ENCODE measurements at regions not wholly inside any gene's neighbourhood (a gene's known extent, or its start where the extent isn't known, plus 50 kb on each side); places are given as distances from the start of the nearest gene placed in this dataset.
"Not testable (repeated sequence)": the region's sequence is repeated elsewhere in the genome, so short reads cannot be mapped to it uniquely, and the experiment has no call there.

DNA sequence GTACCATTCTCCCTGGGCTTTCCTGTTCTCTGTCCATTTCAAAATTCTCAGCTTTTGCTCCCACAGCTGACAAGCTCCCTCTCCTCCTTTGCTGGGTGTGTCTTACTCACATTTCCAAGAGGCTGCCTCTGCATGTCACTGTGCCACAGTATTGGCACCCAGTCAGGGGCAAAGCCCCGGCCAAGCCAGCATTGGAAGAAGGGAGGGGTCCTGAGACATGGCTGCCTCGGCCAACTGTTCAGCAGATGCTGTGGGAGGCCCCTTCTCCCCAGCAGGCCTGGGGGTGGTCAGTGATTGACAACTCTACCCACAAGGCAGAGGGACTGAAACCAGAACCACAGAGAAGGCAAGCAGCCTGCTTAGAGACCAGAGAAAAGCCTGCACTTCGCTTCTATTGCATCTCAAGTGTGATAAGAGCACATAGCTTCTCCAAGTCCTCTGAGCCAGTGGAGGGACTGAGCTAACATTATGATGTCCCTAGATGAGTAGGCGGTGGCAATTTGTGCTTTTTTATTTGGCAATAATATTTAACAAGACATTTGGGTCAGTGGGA is 294.1 kb downstream of the SIPA1L2 start:
- DNase-seq, result no peak

DNA sequence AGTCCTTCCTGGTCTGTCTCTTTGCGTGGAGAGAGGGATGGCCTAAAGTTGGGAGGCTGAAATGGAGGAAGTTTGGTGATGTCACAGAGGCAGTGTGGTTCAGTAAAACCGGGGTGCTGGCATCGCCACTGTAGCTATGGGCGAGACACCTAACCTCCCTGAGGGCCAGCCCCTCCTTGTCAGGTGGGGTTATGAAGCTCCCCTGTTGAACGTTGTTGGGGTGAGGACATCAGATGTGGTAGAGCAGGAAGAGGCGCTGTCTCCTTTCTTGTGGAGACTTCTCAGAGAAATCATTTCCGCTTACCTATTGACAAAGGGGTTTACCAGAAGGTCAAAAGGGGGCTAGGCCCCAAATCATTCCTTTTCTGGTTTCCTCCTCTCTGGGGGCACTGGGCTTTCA is 294.7 kb downstream of the SIPA1L2 start:
- DNase-seq, result no peak

DNA sequence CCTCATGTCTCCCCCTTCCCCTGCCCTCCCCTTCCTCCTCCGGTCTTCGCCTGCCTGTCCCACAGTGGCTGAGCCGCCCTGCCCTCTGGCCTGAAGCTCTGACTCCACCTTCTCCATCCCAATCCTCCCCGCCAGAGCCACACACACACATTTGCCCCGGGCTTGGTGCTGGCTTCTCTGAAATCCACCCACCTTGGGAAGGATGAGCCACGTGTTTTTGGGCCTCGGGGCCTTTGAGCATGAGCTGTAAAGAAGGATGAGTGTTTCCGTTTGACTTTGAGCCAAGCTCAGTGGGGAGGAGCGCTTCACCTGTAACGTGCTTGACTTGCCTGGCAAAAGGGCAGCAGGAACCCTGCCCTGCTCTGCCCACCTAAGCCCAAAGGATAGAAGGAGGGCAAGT is 295.1 kb downstream of the SIPA1L2 start:
- DNase-seq, result no peak

DNA sequence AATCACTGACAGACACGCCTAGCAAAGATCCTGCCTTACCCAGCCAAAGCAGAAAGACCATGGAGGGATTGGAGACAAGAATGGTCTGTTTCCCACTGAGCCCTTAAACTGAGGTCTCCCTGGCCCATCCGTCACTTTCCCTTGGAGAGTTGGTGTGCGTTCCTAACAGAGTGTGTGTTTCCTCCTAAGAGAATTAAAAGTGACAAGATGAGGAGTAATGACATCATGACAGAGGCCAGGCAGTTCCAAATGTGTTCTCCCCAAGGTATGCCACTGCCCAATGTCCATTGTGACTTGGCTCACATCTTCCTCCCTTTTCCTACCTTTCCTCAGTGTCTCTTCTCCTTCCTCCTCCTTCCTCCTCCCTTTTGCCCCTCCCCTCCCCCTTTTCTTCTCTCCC is 295.7 kb downstream of the SIPA1L2 start:
- DNase-seq, result no peak

DNA sequence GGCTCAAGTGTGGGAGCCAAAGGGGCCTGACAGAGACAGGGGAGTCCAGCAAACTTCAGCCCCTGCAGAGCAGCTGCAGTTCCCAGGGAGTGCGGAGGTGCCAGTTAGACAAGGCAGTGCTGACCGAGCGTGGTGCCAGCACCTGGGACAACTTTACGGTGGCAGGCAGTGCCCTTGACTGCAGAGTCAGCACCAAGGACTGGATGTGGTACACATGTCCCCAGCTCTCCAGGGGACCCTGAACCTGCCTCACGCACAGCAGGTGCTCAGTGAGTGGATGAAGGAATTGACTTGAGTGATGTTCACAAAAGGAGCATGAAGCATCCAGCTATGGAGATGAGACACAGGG is 296.5 kb downstream of the SIPA1L2 start:
- DNase-seq, result no peak

DNA sequence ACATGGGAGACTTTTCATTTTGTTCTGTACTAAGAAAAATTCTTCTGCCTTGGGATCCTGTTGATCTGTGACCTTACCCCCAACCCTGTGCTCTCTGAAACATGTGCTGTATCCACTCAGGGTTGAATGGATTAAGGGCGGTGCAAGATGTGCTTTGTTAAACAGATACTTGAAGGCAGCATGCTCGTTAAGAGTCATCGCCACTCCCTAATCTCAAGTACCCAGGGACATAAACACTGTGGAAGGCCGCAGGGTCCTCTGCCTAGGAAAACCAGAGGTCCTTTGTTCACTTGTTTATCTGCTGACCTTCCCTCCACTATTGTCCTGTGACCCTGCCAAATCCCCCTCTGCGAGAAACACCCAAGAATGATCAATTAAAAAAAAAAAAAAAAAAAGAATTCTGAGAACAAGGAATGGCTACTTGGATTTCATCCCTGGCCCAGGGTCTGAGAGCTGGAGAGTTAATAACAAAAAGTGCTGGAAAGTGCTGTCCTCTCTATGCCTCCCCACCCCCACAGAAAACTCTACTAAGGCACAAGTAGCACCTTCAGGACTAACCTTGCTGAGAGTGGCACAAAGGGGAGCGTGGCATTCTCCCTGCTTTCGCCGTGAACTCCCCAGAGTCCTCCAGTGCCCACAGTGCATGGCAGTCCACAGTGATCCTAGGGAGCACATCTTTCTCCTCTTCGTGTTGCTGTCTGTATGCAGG is 297.1 kb downstream of the SIPA1L2 start:
- DNase-seq, result not testable (repeated sequence)

DNA sequence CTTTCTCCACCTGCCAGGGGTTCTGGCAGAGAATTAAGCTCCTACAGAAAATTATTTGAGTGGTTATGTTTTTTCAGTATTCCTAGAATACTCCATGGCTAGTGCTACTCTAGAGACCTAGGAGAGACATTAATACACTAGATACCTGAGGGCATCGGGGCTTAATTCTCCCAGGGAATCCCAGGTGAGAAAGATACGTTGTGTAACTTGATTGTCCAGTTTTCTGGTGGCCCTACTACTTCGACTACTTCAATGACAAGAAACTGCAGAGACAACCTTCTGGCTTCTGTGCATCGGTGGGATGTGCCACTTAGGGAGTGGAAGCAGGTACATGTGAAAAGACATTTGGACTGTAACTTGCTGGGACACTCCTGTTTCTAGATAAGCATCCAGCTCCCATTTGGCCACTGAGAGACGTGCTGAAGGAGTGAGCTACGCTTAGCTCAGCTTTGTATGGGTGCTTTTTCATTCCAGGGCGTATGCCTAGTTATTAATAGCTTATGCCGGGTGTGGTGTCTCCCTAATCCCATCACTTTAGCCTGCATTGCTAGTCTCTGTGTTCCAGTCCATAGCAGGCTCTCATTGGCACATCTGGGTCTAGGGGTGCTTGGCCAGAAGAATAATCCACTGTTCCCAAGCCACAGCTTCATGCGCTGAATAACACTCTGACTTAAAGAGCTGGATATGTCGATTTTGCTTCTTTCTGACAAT is 300.7 kb downstream of the SIPA1L2 start:
- DNase-seq, result no peak

DNA sequence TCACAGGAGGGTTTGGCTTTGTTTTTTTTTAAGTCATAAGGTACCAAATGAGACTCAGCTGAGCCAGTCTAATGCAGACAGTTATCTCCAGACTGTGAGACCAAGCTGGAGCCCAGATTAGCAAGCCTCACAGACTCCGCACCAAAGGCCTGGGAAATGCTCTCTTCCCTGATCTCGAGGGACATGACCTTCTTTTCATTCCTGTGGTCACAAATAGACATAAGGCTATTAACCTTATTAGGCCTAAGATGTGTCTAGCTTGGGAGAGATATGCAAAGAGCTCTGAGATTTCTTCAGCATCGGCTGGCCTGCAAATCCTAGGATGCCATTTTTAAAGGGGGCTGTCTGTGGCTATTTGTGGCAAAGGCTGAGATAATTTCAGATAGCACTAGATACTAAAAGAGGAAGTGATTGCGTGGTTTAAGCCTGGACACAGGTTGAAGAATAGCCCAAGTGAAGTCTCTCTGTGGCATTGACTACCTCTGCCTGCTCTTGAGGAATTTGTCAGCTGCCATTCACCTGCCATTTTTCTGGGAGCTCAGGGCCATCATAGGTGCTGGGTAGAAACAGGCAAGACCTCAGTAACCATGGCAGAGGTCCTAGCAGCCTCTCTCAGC is 301.3 kb downstream of the SIPA1L2 start:
- no peak for DNase-seq

DNA sequence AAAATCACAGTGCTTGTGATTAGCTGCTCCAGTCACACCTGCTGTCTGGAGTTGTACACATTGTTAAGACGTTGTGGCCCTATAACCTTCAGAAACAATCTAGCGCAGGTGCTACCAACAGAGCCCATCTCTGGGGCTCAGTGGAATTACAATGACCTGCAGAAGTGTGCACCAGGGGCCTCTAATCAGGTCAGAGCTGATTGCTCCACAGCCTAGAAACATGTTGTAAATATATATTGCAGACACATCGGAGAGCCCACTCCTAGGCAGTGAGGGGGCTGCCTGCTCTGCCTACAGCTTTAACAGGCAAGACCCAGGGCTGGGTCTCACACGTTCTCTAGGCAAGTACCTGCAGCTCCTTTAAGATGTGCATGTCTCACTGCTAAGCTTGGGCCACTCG is 302.0 kb downstream of the SIPA1L2 start:
- DNase-seq, result no peak

DNA sequence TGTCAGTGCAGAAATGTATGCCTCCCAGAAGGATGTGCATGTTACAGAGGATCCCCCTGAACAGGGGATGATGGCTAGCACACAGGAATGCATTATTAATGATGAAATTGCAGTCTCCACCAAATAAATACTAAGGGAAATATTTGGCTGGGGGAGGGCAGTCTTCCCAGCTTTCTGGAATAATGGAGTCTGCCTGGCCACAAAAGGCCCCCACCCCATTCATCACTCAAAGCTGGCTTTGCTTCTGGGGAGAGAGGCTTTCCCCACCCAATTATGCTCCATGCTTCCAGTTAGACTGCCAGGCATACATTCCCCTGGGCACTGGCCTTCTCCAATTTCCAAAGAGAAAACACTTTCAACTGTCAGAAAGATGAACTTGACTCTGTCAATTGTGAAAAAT is 302.7 kb downstream of the SIPA1L2 start:
- DNase-seq, result no peak

DNA sequence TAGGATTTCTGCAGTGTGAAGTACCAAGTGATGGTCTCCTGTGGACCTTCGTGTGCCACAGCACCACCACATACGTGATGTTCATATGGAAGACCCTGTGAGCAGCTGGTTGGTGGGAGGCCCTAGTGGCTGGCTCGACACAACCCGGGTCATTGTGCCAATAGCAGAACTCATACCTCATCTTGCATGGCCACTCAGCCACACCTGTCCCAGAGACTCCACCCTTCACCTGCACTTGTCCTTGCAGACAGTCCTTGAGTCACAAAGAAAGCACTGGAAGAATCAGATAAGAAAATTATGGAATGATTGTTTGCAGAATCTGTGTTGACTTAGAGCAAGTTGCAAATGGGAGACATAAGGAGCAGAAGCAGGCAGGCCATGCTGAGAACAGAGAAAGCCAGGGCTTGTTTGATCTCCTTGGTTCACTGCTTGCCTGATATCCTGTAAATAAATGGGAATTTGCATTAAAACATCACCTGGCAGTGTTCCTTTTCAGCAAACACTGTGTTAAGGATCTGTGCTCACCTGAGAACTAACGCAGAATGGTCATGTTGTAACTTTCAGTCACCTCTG is 307.7 kb downstream of the SIPA1L2 start:
- no peak for DNase-seq

DNA sequence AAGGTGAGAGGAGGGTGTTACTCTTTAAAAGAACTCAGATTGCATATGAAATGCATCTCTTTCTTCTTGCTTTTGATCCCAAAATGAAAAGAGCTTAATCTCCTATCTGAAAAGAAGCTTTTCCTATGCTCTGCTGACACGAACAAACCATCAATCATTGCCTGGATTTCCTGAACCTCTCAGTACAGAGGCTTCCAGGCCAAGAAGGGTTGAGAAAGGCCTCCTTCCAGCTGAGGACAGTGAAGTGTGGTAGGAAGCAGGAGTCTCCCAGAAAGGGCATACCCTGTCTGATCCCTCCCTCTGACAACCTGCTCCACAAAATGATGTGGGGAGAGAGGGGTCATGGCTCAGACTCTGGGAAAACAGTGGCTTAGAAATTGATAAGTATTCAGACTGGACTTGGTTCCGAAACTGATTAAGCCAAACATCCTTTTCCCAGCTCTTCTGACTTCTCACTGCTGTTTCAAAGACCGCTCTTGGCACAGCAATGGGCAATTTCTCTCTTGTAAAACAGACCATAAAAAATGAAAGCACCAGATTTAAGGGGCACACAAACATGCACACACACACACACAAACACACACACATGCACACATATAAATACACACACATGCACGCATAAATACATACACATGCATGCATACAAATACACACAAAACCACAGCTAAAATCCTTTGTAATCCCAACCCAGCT is 310.3 kb downstream of the SIPA1L2 start:
- no peak for DNase-seq

DNA sequence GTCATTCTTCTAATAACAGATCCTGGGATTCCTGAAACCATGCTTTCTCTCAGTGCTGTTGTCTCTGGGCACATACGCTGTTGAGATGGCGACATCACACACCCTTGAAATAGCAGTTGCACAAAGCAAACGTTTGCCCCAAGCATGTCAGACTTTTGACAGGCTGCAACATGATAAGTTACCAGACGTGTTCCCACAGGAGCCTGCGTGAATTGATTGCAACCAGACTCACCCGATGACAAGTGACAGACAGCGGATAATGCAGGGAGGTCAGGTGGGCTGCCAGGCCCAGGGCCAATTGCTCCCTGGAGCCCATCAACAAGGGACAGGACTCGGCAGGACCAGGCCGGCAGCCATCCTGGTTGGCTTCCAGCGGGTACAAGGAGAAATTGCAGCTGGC is 310.9 kb downstream of the SIPA1L2 start:
- DNase-seq, result no peak

DNA sequence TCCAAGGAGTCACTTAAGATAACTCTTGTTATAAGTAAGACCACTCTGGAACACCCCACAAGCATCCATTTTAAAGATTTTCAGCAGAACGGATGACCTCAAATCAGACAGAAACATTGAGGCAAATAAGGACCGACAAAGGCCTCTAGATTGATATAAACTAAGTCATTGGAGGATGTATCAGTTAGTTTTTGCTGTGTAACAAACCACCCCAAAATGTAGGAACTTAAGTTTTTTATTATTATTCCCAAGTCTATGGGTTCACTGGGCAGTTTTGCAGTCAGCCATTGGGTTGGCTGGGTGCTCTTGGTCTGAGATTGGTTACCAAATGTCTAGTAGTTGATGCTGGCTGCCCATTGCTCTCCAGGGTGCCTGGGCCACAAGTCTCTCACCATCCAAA is 311.8 kb downstream of the SIPA1L2 start:
- no peak for DNase-seq

DNA sequence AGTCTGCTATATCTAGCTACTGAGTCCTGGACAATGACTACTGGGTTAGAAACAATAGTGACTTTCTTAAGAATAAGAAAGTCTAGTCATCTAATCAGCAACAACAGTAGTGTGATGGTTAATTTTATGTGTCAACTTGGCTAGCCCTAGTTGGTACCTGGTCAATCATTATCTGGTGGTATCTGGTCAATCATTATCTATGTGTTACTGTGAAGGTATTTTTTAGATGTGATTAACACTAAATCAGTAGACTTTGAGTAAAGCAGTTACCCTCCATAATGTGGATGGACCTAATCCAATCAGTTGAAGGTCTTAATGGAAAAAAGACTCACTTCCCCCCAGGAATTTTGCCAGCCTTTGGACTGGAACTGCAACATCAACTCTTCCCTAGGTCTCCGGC is 312.6 kb downstream of the SIPA1L2 start:
- no peak for DNase-seq

DNA sequence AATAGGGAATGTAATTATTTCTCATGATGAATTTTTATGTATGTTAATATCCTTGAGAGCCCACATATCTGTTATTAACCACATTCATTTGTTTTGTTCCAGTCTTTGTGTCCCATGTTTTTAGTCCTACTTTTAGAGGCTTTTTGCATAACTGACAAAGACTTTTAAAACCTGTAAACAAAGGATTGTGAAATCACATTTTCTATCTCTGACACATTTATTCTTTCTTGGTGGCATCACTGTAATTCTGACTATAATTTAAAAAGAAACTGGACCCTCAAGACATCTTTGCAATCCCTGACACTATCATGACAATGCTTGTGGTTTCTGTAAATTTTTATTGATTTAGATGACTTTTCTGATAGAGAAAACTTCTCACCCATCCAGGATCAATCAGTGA is 313.1 kb downstream of the SIPA1L2 start:
- no peak for DNase-seq

DNA sequence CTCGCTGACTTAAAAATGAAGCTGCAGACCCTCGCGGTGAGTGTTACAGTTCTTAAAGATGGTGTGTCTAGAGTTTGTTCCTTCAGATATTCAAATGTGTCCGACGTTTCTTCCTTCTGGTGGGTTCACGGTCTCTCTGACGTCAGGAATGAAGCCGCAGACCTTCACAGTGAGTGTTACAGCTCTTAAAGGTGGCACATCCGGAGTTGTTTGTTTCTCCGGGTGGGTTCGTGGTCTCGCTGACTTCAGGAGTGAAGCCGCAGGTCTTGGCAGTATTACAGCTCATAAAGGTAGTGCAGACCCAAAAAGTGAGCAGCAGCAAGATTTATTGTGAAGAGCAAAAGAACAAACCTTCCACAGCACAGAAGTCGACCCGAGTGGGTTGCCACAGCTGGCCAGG is 316.1 kb downstream of the SIPA1L2 start:
- not testable (repeated sequence) for DNase-seq

DNA sequence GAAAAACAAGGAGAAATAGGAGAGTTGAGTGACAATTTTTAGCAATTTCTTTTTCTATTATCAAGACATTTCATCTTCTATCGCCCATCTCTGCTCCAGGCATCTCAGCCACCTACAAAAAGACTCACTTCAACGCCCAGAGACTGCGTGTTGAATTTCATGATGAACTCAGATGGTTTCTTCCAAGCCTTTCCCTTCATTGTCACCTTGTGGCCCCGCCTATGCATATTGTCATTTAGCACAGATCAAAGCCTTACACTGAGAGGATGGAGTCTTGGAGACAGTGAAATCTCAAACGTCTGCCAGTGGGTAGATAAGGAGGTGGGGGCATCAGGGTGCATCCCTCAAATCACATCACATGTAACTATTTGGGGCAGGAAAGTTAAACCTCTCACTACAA is 319.4 kb downstream of the SIPA1L2 start:
- DNase-seq, result no peak

DNA sequence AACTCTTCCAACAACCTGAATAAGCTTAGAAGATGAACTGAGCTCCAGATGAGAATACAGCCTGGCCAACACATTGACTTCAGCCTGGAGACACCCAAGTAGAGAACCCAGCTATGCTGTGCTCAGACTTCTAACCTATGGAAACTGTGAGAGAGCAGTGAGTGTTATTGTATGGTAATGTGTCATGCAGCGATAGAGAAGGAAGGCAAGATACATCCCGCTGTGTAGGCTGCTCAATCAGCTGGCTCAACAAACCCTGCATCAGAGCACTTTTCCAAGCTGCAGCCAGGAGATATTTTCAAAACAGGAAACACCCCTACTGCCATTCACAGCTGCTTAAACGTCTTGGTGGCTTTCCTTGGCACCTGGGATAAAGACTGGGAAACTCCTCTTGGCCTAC is 321.3 kb downstream of the SIPA1L2 start:
- DNase-seq, result no peak

DNA sequence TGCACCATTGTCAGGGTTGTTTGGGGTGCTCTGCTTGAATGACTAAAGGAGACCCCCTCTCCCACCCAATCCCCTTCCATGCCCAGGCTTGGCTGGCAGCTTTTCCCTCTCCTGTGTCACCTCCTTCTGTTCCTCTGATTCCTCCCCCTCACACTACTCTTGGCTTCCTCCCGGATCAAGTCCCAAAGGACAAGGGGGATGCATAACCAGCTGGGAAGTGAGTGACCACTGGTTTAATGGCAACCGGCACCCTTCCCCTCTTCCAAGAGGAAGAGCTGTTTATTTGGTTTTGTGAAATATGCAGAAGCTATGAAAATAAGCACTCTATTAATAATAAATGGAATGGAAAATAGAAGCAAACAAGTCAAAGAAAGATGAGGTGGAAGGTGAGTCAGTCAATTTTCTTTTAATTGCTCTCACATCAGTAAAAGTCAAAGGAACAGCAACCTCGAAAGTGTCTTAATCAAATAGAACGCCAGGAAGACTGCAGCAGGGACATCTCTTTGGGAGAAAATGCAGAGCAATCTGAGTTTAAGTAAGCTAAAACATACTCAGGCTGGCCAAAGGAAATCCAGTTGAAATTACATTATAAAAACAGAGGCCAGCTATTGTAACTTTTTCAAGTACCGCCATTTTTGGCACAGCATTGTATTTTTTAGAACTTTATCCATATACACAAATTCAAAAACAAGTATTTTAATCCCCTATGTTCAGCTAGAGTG is 322.5 kb downstream of the SIPA1L2 start:
- DNase-seq, result no peak

DNA sequence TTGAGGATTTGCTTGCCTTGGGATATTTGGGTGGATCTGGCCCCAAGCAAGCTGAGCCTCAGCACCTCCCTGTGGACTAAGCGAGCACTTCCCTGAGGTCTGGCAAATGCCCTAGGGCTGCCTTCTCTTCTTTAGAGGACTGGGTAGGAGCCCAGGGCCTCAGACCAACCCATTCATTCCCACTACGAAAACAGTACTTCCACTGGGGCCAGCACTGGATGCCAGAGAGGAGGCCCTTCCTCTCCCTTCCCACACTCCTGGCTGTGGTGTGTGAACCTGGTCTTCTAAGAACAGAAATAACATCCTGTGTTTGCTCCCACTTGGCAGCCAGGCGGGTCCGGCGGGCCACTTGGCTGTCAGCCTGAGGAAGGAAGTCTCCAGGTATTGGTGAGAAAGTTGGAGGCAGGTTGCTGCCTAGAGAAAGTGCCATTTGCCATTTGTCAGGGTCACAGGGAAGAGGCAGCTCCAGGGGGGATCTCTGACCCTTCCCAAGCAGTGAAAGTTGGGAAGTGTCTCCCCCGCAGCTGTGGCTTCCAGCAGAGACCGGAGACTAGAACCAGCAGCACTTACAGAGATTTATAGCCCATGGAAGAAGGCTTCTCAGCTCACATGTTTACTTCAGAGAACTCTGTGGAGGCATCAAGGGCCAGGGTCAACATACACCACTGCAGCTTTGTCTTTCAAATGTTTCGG is 323.5 kb downstream of the SIPA1L2 start:
- no peak for DNase-seq

DNA sequence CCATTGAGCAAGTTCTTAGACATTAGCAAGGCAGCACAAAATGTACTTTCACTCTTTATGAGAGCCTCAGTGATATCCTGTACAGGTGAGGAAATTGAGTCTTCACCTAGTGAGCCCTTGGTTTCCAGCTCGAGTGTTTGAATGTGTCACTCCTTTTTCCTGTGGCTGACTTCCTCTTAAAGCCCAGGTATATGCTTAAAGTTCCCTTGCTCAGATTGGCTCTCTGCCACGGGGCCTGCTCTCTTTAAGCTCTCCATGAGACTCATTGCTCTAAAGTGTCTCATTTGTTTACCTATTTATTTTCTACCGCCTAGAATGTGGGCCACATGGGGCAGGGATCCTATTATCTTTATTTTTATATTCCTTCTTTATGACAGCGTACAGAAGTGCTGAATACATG is 324.9 kb downstream of the SIPA1L2 start:
- no peak for DNase-seq
